ENCODE measurements at regions not wholly inside any gene's neighbourhood (a gene's known extent, or its start where the extent isn't known, plus 50 kb on each side); places are given as distances from the start of the nearest gene placed in this dataset.

- no peak for TF ChIP-seq SP1 (IDR thresholded peaks at IDR 0.05)
- TF ChIP-seq PKNOX1 (IDR thresholded peaks at IDR 0.05), result no peak
- TF ChIP-seq BHLHE40 (IDR thresholded peaks at IDR 0.05; ENCODE audit: borderline replicate concordance), result no peak
- TF ChIP-seq HDGF (IDR thresholded peaks at IDR 0.05; ENCODE audit: borderline replicate concordance), result no peak
- no peak for TF ChIP-seq NFRKB (IDR thresholded peaks at IDR 0.05)
- no peak for TF ChIP-seq ZNF384 (IDR thresholded peaks at IDR 0.05)
- TF ChIP-seq FOXA1 (IDR thresholded peaks at IDR 0.05), result no peak
- no peak for TF ChIP-seq FOXK2 (IDR thresholded peaks at IDR 0.05)
- no peak for TF ChIP-seq ARNT (IDR thresholded peaks at IDR 0.05)
- TF ChIP-seq CTBP1 (IDR thresholded peaks at IDR 0.05; ENCODE audit: borderline replicate concordance), result no peak
Measured at GRCh38 chr2:71944806-71945602, 202.7 kb downstream of the CYP26B1 start.

Measured in HEK293T (cell line).